ENCODE measurements at regions not wholly inside any gene's neighbourhood (a gene's known extent, or its start where the extent isn't known, plus 50 kb on each side); places are given as distances from the start of the nearest gene placed in this dataset.

GRCh38 chr11:90309693-90310092, 86.8 kb upstream of the CHORDC1 start:
- TF ChIP-seq, protein P1, sequence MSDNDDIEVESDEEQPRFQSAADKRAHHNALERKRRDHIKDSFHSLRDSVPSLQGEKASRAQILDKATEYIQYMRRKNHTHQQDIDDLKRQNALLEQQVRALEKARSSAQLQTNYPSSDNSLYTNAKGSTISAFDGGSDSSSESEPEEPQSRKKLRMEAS (IDR thresholded peaks at IDR 0.05) = no peak
- no peak for TF ChIP-seq RAD21 (IDR thresholded peaks at IDR 0.05; ENCODE audit: low read depth)
- TF ChIP-seq CEBPB (IDR thresholded peaks at IDR 0.05) = no peak
- TF ChIP-seq CREB1 (IDR thresholded peaks at IDR 0.05; ENCODE audit: low read depth) = no peak
- TF ChIP-seq TAF1 (IDR thresholded peaks at IDR 0.05; ENCODE audit: low read depth) = no peak
- TF ChIP-seq, protein P2, sequence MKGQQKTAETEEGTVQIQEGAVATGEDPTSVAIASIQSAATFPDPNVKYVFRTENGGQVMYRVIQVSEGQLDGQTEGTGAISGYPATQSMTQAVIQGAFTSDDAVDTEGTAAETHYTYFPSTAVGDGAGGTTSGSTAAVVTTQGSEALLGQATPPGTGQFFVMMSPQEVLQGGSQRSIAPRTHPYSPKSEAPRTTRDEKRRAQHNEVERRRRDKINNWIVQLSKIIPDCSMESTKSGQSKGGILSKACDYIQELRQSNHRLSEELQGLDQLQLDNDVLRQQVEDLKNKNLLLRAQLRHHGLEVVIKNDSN (IDR thresholded peaks at IDR 0.05) = no peak
- TF ChIP-seq NFIC (IDR thresholded peaks at IDR 0.05) = no peak
- no peak for TF ChIP-seq EP300 (IDR thresholded peaks at IDR 0.05; ENCODE audit: borderline replicate concordance)
- TF ChIP-seq TCF12 (IDR thresholded peaks at IDR 0.05; ENCODE audit: low read depth) = no peak
- no peak for TF ChIP-seq EGR1 (IDR thresholded peaks at IDR 0.05)
- TF ChIP-seq YY1 (IDR thresholded peaks at IDR 0.05; ENCODE audit: low read depth) = no peak
- no peak for TF ChIP-seq ZBTB7A (IDR thresholded peaks at IDR 0.05; ENCODE audit: low read depth)
- no peak for TF ChIP-seq FOXM1 (IDR thresholded peaks at IDR 0.05; ENCODE audit: borderline replicate concordance, low read depth)
- no peak for TF ChIP-seq TEAD4 (IDR thresholded peaks at IDR 0.05)
- no peak for TF ChIP-seq REST (IDR thresholded peaks at IDR 0.05; ENCODE audit: low read depth)

DNA sequence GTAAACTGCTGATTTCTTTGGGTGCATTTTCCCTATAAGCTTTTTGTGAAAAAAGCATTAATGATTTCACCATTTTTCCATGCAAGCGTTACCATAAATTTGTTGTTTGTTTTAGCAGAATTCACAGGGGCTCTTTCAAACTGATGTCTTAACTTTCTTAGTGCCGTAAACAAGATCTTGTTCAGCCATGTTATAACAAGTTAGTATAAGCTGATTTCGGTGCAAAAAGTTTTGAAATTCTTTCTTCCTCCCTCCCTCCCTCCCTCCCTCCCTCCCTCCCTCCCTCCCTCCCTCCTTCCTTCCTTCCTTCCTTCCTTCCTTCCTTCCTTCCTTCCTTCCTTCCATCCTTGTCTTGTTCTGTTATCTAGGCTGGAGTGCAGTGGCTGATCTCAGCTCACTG, 71.7 kb upstream of the CHORDC1 start:
- no peak for TF ChIP-seq TEAD4 (IDR thresholded peaks at IDR 0.05)
- TF ChIP-seq, protein P1 (IDR thresholded peaks at IDR 0.05) = no peak
- no peak for TF ChIP-seq CREB1 (IDR thresholded peaks at IDR 0.05; ENCODE audit: low read depth)
- no peak for TF ChIP-seq REST (IDR thresholded peaks at IDR 0.05; ENCODE audit: low read depth)
- TF ChIP-seq, protein P2 (IDR thresholded peaks at IDR 0.05) = no peak
- TF ChIP-seq YY1 (IDR thresholded peaks at IDR 0.05; ENCODE audit: low read depth) = no peak
- TF ChIP-seq EP300 (IDR thresholded peaks at IDR 0.05; ENCODE audit: borderline replicate concordance) = no peak
- no peak for TF ChIP-seq EGR1 (IDR thresholded peaks at IDR 0.05)
- no peak for TF ChIP-seq NFIC (IDR thresholded peaks at IDR 0.05)
- TF ChIP-seq TCF12 (IDR thresholded peaks at IDR 0.05; ENCODE audit: low read depth) = no peak
- no peak for TF ChIP-seq CEBPB (IDR thresholded peaks at IDR 0.05)
- TF ChIP-seq RAD21 (IDR thresholded peaks at IDR 0.05; ENCODE audit: low read depth) = no peak
- no peak for TF ChIP-seq ZBTB7A (IDR thresholded peaks at IDR 0.05; ENCODE audit: low read depth)

DNA sequence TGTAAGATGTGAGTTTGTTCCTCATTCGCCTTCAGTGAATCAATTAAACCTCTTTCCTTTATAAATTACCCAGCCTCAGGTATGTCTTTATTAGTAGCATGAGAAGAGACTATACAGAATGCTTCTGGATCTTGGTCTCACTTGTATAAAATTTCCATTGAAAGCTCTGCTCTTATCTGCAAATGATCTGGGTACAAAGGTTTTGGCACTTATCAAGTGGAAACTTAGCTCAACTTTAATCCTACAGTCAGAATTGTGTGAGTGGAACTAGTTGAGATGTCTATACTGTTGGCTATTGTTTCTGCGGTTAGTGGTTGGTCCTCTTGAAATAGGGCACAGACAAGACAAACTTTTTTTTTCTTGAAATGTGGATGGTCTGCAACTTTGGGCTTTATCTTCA, 71.2 kb upstream of the CHORDC1 start:
- TF ChIP-seq ZBTB7A (IDR thresholded peaks at IDR 0.05; ENCODE audit: low read depth) = no peak
- TF ChIP-seq, protein P1 (IDR thresholded peaks at IDR 0.05) = no peak
- no peak for TF ChIP-seq RAD21 (IDR thresholded peaks at IDR 0.05; ENCODE audit: low read depth)
- no peak for TF ChIP-seq YY1 (IDR thresholded peaks at IDR 0.05; ENCODE audit: low read depth)
- no peak for TF ChIP-seq NFIC (IDR thresholded peaks at IDR 0.05)
- TF ChIP-seq CREB1 (IDR thresholded peaks at IDR 0.05; ENCODE audit: low read depth) = no peak
- no peak for TF ChIP-seq REST (IDR thresholded peaks at IDR 0.05; ENCODE audit: low read depth)
- no peak for TF ChIP-seq EGR1 (IDR thresholded peaks at IDR 0.05)
- no peak for TF ChIP-seq TEAD4 (IDR thresholded peaks at IDR 0.05)
- no peak for TF ChIP-seq CEBPB (IDR thresholded peaks at IDR 0.05)

DNA sequence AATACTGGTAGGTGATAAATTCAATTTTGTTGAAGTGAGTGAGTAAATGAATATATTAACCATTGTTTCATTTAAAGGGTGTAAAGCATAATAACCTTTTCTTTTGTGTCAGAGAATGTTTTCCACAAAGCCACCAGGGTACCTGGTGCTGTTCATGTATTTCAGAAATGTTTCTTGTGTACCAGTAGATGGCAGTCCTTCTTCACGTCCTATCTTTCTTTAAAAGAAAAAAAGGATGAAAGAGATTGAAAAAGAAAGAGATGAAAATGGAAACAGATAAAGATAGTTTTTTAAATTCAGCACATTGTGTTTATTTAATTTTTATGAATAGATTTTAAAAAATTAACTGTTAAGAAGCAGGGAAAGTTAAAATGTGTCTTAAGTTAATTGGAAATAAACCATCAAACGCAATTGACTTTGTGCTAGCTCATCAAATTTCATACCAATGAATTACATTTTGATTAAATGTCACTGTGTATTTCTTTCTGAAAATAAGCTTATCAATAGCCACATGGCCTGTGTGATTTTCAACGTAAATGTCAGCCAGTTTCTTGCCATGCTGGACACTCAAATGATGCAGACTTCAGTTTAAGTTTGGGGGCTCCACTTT, 65.5 kb upstream of the CHORDC1 start:
- TF ChIP-seq CEBPB (IDR thresholded peaks at IDR 0.05) (no peak), RAD21 (IDR thresholded peaks at IDR 0.05; ENCODE audit: low read depth) (peak; percentile 79)

Measured in Ishikawa (cell line).